ENCODE measurements at regions not wholly inside any gene's neighbourhood (a gene's known extent, or its start where the extent isn't known, plus 50 kb on each side); places are given as distances from the start of the nearest gene placed in this dataset.

GRCh38 chr14:39765676-39766075 is 333.4 kb upstream of the FBXO33 start:
- WGBS (ENCODE audit: insufficient coverage) = no CpG with 5 or more reads among the region's 2 CpGs
- H3K27me3 ChIP-seq (replicated peaks in 1 of 2; ENCODE audit: control insufficient read depth in 2 of 2, extremely low read depth in 1 of 2, insufficient read depth in 2 of 2, low read length in 1 of 2) = no peaks in the 10 kb centered on the region
- DNase-seq = no peak
- no peak for ATAC-seq (replicated peaks in 1 of 4)
- POLR2A ChIA-PET = no interaction called here
- no peaks in the 10 kb centered on the region for H3K9me3 ChIP-seq
- Mint-ChIP-seq H3K27me3 (no peaks in the 10 kb centered on the region), H3K36me3 (no peaks in the 10 kb centered on the region), H3K4me3 (no peak overlapping the region), H3K27ac (no peak overlapping the region), H3K9me3 (peaks cover 0 to 3% (median 0%) of the 10 kb centered on the region in 3 donors), H3K4me1 (peaks cover 13 to 16% (median 14%) of the 10 kb centered on the region in 3 donors)
- H3K27ac ChIP-seq (ENCODE audit: low read length) = no peak overlapping the region
- no peaks in the 10 kb centered on the region for H3K36me3 ChIP-seq (ENCODE audit: control insufficient read depth in 2 of 2, extremely low read depth in 1 of 2, insufficient read depth in 1 of 2, low read length in 1 of 2)
- H3K4me3 ChIP-seq (ENCODE audit: control insufficient read depth in 1 of 2, extremely low read depth in 1 of 2, low read length in 1 of 2) = no peak overlapping the region
- no peaks in the 10 kb centered on the region for H3K4me1 ChIP-seq (ENCODE audit: control insufficient read depth in 1 of 2, extremely low read depth in 1 of 2, insufficient read depth in 2 of 2, low read length in 2 of 2)
- CTCF ChIA-PET = no interaction called here

GRCh38 chr14:39763402-39763890 is 331.2 kb upstream of the FBXO33 start:
- Mint-ChIP-seq H3K4me1 (peaks cover 13 to 16% (median 14%) of the 10 kb centered on the region in 3 donors), H3K9me3 (peaks cover 0 to 2% (median 0%) of the 10 kb centered on the region in 3 donors), H3K36me3 (no peaks in the 10 kb centered on the region), H3K27ac (no peak overlapping the region), H3K27me3 (no peaks in the 10 kb centered on the region), H3K4me3 (peak overlapping the region; percentile 46 to 58 (median 49))
- ChIA-PET CTCF (no interaction called here), POLR2A (no interaction called here)
- no peak for DNase-seq
- Histone ChIP-seq H3K9me3 (no peaks in the 10 kb centered on the region), H3K36me3 (ENCODE audit: control insufficient read depth in 2 of 2, extremely low read depth in 1 of 2, insufficient read depth in 1 of 2, low read length in 1 of 2) (no peaks in the 10 kb centered on the region), H3K27ac (ENCODE audit: low read length) (no peak overlapping the region), H3K4me3 (ENCODE audit: control insufficient read depth in 1 of 2, extremely low read depth in 1 of 2, low read length in 1 of 2) (no peak overlapping the region), H3K4me1 (ENCODE audit: control insufficient read depth in 1 of 2, extremely low read depth in 1 of 2, insufficient read depth in 2 of 2, low read length in 2 of 2) (no peaks in the 10 kb centered on the region), H3K27me3 (replicated peaks in 1 of 2; ENCODE audit: control insufficient read depth in 2 of 2, extremely low read depth in 1 of 2, insufficient read depth in 2 of 2, low read length in 1 of 2) (no peaks in the 10 kb centered on the region)
- ATAC-seq (replicated peaks in 1 of 4) = no peak
- 100% methylated on average over 1 of the region's 1 CpG for WGBS (ENCODE audit: insufficient coverage)

- peaks cover 13 to 15% (median 14%) of the 10 kb centered on the region in 3 donors for H3K4me1 Mint-ChIP-seq
- peak overlapping the region; percentile 46 to 58 (median 49) for H3K4me3 Mint-ChIP-seq
- Histone ChIP-seq H3K4me3 (ENCODE audit: control insufficient read depth in 1 of 2, extremely low read depth in 1 of 2, low read length in 1 of 2) (no peak overlapping the region), H3K4me1 (ENCODE audit: control insufficient read depth in 1 of 2, extremely low read depth in 1 of 2, insufficient read depth in 2 of 2, low read length in 2 of 2) (no peaks in the 10 kb centered on the region), H3K36me3 (ENCODE audit: control insufficient read depth in 2 of 2, extremely low read depth in 1 of 2, insufficient read depth in 1 of 2, low read length in 1 of 2) (no peaks in the 10 kb centered on the region), H3K27ac (ENCODE audit: low read length) (no peak overlapping the region), H3K27me3 (replicated peaks in 1 of 2; ENCODE audit: control insufficient read depth in 2 of 2, extremely low read depth in 1 of 2, insufficient read depth in 2 of 2, low read length in 1 of 2) (no peaks in the 10 kb centered on the region), H3K9me3 (no peaks in the 10 kb centered on the region)
- no peak overlapping the region for H3K27ac Mint-ChIP-seq
- CTCF ChIA-PET = no interaction called here
- ATAC-seq (replicated peaks in 1 of 4) (peak; percentile 47 to 55 (median 48)), DNase-seq (peak in 2 of 35 experiments; percentile 1 to 2)
- 33% methylated on average over 4 of the region's 16 CpGs for WGBS (ENCODE audit: insufficient coverage)
- POLR2A ChIA-PET = no interaction called here
- no peaks in the 10 kb centered on the region for H3K36me3 Mint-ChIP-seq
- peaks cover 0 to 2% (median 0%) of the 10 kb centered on the region in 3 donors for H3K9me3 Mint-ChIP-seq
- no peaks in the 10 kb centered on the region for H3K27me3 Mint-ChIP-seq
Observed at GRCh38 chr14:39762576-39763401, 330.6 kb upstream of the FBXO33 start.

GRCh38 chr14:39755269-39755878 is 323.1 kb upstream of the FBXO33 start:
- Mint-ChIP-seq H3K4me1 (peaks cover 0 to 3% (median 0%) of the 10 kb centered on the region in 3 donors), H3K27ac (no peak overlapping the region), H3K4me3 (no peak overlapping the region), H3K27me3 (no peaks in the 10 kb centered on the region), H3K9me3 (peaks cover 0 to 4% (median 2%) of the 10 kb centered on the region in 3 donors), H3K36me3 (no peaks in the 10 kb centered on the region)
- ChIA-PET POLR2A (no interaction called here), CTCF (no interaction called here)
- Histone ChIP-seq H3K4me3 (ENCODE audit: control insufficient read depth in 1 of 2, extremely low read depth in 1 of 2, low read length in 1 of 2) (no peak overlapping the region), H3K9me3 (no peaks in the 10 kb centered on the region), H3K27me3 (replicated peaks in 1 of 2; ENCODE audit: control insufficient read depth in 2 of 2, extremely low read depth in 1 of 2, insufficient read depth in 2 of 2, low read length in 1 of 2) (no peaks in the 10 kb centered on the region), H3K27ac (ENCODE audit: low read length) (no peak overlapping the region), H3K4me1 (ENCODE audit: control insufficient read depth in 1 of 2, extremely low read depth in 1 of 2, insufficient read depth in 2 of 2, low read length in 2 of 2) (no peaks in the 10 kb centered on the region), H3K36me3 (ENCODE audit: control insufficient read depth in 2 of 2, extremely low read depth in 1 of 2, insufficient read depth in 1 of 2, low read length in 1 of 2) (no peaks in the 10 kb centered on the region)
- DNase-seq (no peak), ATAC-seq (replicated peaks in 1 of 4) (no peak)

GRCh38 chr14:39740454-39740853 is 308.2 kb upstream of the FBXO33 start:
- Histone ChIP-seq H3K4me3 (ENCODE audit: control insufficient read depth in 1 of 2, extremely low read depth in 1 of 2, low read length in 1 of 2) (no peak overlapping the region), H3K36me3 (ENCODE audit: control insufficient read depth in 2 of 2, extremely low read depth in 1 of 2, insufficient read depth in 1 of 2, low read length in 1 of 2) (no peaks in the 10 kb centered on the region), H3K9me3 (no peaks in the 10 kb centered on the region), H3K4me1 (ENCODE audit: control insufficient read depth in 1 of 2, extremely low read depth in 1 of 2, insufficient read depth in 2 of 2, low read length in 2 of 2) (no peaks in the 10 kb centered on the region), H3K27me3 (replicated peaks in 1 of 2; ENCODE audit: control insufficient read depth in 2 of 2, extremely low read depth in 1 of 2, insufficient read depth in 2 of 2, low read length in 1 of 2) (no peaks in the 10 kb centered on the region), H3K27ac (ENCODE audit: low read length) (no peak overlapping the region)
- ATAC-seq (replicated peaks in 1 of 4) (no peak), DNase-seq (no peak)
- no peak overlapping the region for H3K4me3 Mint-ChIP-seq
- peaks cover 4 to 14% (median 10%) of the 10 kb centered on the region in 3 donors for H3K9me3 Mint-ChIP-seq
- H3K27ac Mint-ChIP-seq = no peak overlapping the region
- H3K4me1 Mint-ChIP-seq = no peaks in the 10 kb centered on the region
- H3K27me3 Mint-ChIP-seq = no peaks in the 10 kb centered on the region
- CTCF ChIA-PET = no interaction called here
- H3K36me3 Mint-ChIP-seq = no peaks in the 10 kb centered on the region
- POLR2A ChIA-PET = no interaction called here

- WGBS (ENCODE audit: insufficient coverage) = 81% methylated on average over 2 of the region's 2 CpGs
- Histone ChIP-seq H3K4me3 (ENCODE audit: control insufficient read depth in 1 of 2, extremely low read depth in 1 of 2, low read length in 1 of 2) (no peak overlapping the region), H3K9me3 (no peaks in the 10 kb centered on the region), H3K36me3 (ENCODE audit: control insufficient read depth in 2 of 2, extremely low read depth in 1 of 2, insufficient read depth in 1 of 2, low read length in 1 of 2) (no peaks in the 10 kb centered on the region), H3K27ac (ENCODE audit: low read length) (no peak overlapping the region), H3K27me3 (replicated peaks in 1 of 2; ENCODE audit: control insufficient read depth in 2 of 2, extremely low read depth in 1 of 2, insufficient read depth in 2 of 2, low read length in 1 of 2) (no peaks in the 10 kb centered on the region), H3K4me1 (ENCODE audit: control insufficient read depth in 1 of 2, extremely low read depth in 1 of 2, insufficient read depth in 2 of 2, low read length in 2 of 2) (no peaks in the 10 kb centered on the region)
- no peak overlapping the region for H3K27ac Mint-ChIP-seq
- H3K36me3 Mint-ChIP-seq = no peaks in the 10 kb centered on the region
- no peak for DNase-seq
- H3K9me3 Mint-ChIP-seq = peaks cover 5 to 14% (median 10%) of the 10 kb centered on the region in 3 donors
- no peaks in the 10 kb centered on the region for H3K27me3 Mint-ChIP-seq
- no peaks in the 10 kb centered on the region for H3K4me1 Mint-ChIP-seq
- ChIA-PET POLR2A (no interaction called here), CTCF (no interaction called here)
- ATAC-seq (replicated peaks in 1 of 4) = no peak
- H3K4me3 Mint-ChIP-seq = no peak overlapping the region
Observed at GRCh38 chr14:39739796-39740195, 307.6 kb upstream of the FBXO33 start.
